ENCODE measurements at regions not wholly inside any gene's neighbourhood (a gene's known extent, or its start where the extent isn't known, plus 50 kb on each side); places are given as distances from the start of the nearest gene placed in this dataset.

DNA sequence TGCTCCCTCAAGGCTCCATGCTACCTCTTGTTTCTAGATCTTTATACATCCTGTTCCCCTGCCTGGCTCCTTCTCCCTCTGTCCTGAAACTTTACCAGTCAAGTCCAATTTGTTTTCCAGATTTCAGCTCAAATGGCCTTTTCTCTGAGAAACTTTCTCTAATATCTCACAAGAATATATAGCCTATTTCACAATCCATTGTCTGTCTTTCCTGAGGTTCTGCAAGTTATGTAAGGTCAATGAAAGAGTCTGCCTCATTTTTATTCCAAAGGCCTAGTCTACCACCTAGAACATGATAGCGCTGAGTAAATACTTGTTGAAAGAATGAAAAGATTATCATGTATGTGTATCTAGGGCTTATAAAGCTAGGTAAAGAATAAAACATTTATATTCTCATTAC is 348.8 kb downstream of the SPRY2 start:
- no peaks in the 10 kb centered on the region for H3K79me1 ChIP-seq (ENCODE audit: insufficient read depth, low read depth, low read length, poor library complexity, severe bottlenecking)
- no peaks in the 10 kb centered on the region for H4K20me1 ChIP-seq (ENCODE audit: control insufficient read depth, insufficient read depth, insufficient read length)
- DNase-seq, result no peak
- no peak overlapping the region for H4K8ac ChIP-seq (replicated peaks; ENCODE audit: insufficient read length, low read depth, low read length)
- TF ChIP-seq, protein P1, sequence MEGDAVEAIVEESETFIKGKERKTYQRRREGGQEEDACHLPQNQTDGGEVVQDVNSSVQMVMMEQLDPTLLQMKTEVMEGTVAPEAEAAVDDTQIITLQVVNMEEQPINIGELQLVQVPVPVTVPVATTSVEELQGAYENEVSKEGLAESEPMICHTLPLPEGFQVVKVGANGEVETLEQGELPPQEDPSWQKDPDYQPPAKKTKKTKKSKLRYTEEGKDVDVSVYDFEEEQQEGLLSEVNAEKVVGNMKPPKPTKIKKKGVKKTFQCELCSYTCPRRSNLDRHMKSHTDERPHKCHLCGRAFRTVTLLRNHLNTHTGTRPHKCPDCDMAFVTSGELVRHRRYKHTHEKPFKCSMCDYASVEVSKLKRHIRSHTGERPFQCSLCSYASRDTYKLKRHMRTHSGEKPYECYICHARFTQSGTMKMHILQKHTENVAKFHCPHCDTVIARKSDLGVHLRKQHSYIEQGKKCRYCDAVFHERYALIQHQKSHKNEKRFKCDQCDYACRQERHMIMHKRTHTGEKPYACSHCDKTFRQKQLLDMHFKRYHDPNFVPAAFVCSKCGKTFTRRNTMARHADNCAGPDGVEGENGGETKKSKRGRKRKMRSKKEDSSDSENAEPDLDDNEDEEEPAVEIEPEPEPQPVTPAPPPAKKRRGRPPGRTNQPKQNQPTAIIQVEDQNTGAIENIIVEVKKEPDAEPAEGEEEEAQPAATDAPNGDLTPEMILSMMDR (conservative IDR thresholded peaks at IDR 0.05), result no peak
- H3K36me3 Mint-ChIP-seq (ENCODE audit: insufficient read depth in 1 of 3, low read depth in 3 of 3), result peaks cover 3 to 5% (median 4%) of the 10 kb centered on the region in 3 experiments; a peak in 4 of 7 replicates
- no peaks in the 10 kb centered on the region for H3K27me3 Mint-ChIP-seq (ENCODE audit: low read depth)
- no CpG with 5 or more reads among the region's 1 CpG for WGBS (ENCODE audit: extremely low coverage, insufficient read length, low lambda C conversion rate)
- H3K23ac ChIP-seq (ENCODE audit: insufficient read length, low read depth, low read length), result no peak overlapping the region
- no peak overlapping the region; a peak in 1 of 5 replicates for H3K4me3 Mint-ChIP-seq
- H3T11ph ChIP-seq (ENCODE audit: low read length), result no peak overlapping the region
- H3K23me2 ChIP-seq (ENCODE audit: insufficient read length, low read depth, low read length, poor library complexity, severe bottlenecking), result no peaks in the 10 kb centered on the region
- no peak overlapping the region for H3K27ac Mint-ChIP-seq
- H3K56ac ChIP-seq (ENCODE audit: insufficient read length, low read depth, low read length), result no peak overlapping the region
- H2BK120ac ChIP-seq (ENCODE audit: low read depth, low read length, poor library complexity, severe bottlenecking), result no peak overlapping the region
- H2BK12ac ChIP-seq (ENCODE audit: insufficient read length, low read depth, low read length), result no peak overlapping the region
- H2BK5ac ChIP-seq (ENCODE audit: insufficient read length, low read length), result no peak overlapping the region
- H3K9me3 Mint-ChIP-seq, result peaks cover 5 to 8% of the 10 kb centered on the region in 2 experiments; a peak in 4 of 5 replicates
- no peak overlapping the region for H4K5ac ChIP-seq (ENCODE audit: insufficient read length, low read depth, low read length)
- no peak overlapping the region for H2BK15ac ChIP-seq (ENCODE audit: low read depth, low read length)
- H3K79me2 ChIP-seq (ENCODE audit: insufficient read depth, low read length), result no peaks in the 10 kb centered on the region
- no peak overlapping the region for H3K9ac ChIP-seq (ENCODE audit: extremely low read depth, insufficient read length, low read length)
- no peak overlapping the region for H2AFZ ChIP-seq (ENCODE audit: low read length)
- H3K18ac ChIP-seq (ENCODE audit: insufficient read length, low read depth, low read length), result no peak overlapping the region
- H3K4me2 ChIP-seq (ENCODE audit: insufficient read depth, insufficient read length, low read length), result no peak overlapping the region
- no peaks in the 10 kb centered on the region for H3K9me3 ChIP-seq (ENCODE audit: control insufficient read depth, low read depth, low read length)
- H3K27me3 ChIP-seq (ENCODE audit: insufficient read depth, low read length), result no peaks in the 10 kb centered on the region
- no peaks in the 10 kb centered on the region for H3K4me1 ChIP-seq (ENCODE audit: insufficient read depth, low read length)
- H4K91ac ChIP-seq (ENCODE audit: insufficient read length, low read depth, low read length), result no peak overlapping the region
- H2AK5ac ChIP-seq (ENCODE audit: insufficient read length, low read length), result no peak overlapping the region
- no peak overlapping the region for H3K27ac ChIP-seq (ENCODE audit: insufficient read length, low read depth, low read length)
- peaks cover 8 to 22% of the 10 kb centered on the region in 2 experiments for H3K4me1 Mint-ChIP-seq
- no peak overlapping the region for H2BK20ac ChIP-seq (ENCODE audit: low read depth, low read length, poor library complexity, severe bottlenecking)
- no peak overlapping the region for H3K14ac ChIP-seq (ENCODE audit: insufficient read depth, low read length)
- H3K4ac ChIP-seq (ENCODE audit: low read depth, low read length), result no peak overlapping the region
